Common myeloid progenitor, CD34-positive (primary cell): ENCODE measurements at regions not wholly inside any gene's neighbourhood (a gene's known extent, or its start where the extent isn't known, plus 50 kb on each side); places are given as distances from the start of the nearest gene placed in this dataset.
A peak's percentile ranks its signal among the peaks of the same experiment; 100 is the strongest.

Experiments
- CTCF ChIA-PET: fragments of 350-600 bp; sonication (Branson Sonifier 250); formaldehyde crosslinking; loops from one replicate; lab custom pipeline; 2021; ENCODE audit warnings: antibody characterized with exemption; lab: Charles Lee
- POLR2A ChIA-PET: fragments of 350-600 bp; sonication (Branson Sonifier 250); formaldehyde crosslinking; loops from one replicate; lab custom pipeline; 2021; ENCODE audit warnings: antibody characterized with exemption; lab: Charles Lee
- DNase-seq, 3 donors: peaks; one replicate each; pipeline versions ENCODE4 v3.0.0 to v3.0.0-alpha.2; 2013
- H3K27ac ChIP-seq, 2 experiments: 1 replicate in 1 of 2; 2 replicates in 1 of 2; pipeline ENCODE4 v1.7.0; 2013; ENCODE audit warnings: inconsistent platforms in 2 of 2, low read length in 2 of 2, mild to moderate bottlenecking in 2 of 2, low read depth in 1 of 2, moderate library complexity in 1 of 2; ENCODE audit not compliant: severe bottlenecking in 2 of 2, insufficient read depth in 1 of 2, poor library complexity in 1 of 2
- H3K27me3 ChIP-seq, 5 experiments: replicated peaks in 2 of 5; 1 replicate in 3 of 5; 2 replicates in 2 of 5; pipeline versions ENCODE4 v1.6.1 to v1.7.0; 2013; ENCODE audit warnings: low read length in 4 of 5, mild to moderate bottlenecking in 2 of 5, moderate library complexity in 2 of 5, inconsistent platforms in 1 of 5; ENCODE audit not compliant: insufficient read depth in 5 of 5, control insufficient read depth in 4 of 5
- H3K36me3 ChIP-seq, 4 experiments: 1 replicate in 2 of 4; 2 replicates in 2 of 4; pipeline versions ENCODE4 v1.6.1 to v1.7.0; 2013; ENCODE audit warnings: low read length in 3 of 4, control low read depth in 1 of 4, mild to moderate bottlenecking in 1 of 4; ENCODE audit not compliant: control insufficient read depth in 4 of 4, insufficient read depth in 4 of 4
- H3K4me1 ChIP-seq, 4 experiments: 1 replicate in 3 of 4; 2 replicates in 1 of 4; pipeline versions ENCODE4 v1.6.1 to v1.7.1; 2013; ENCODE audit warnings: low read length in 3 of 4, mild to moderate bottlenecking in 3 of 4, control low read depth in 1 of 4, inconsistent platforms in 1 of 4, moderate library complexity in 1 of 4; ENCODE audit not compliant: control insufficient read depth in 4 of 4, insufficient read depth in 4 of 4; ENCODE audit errors: control extremely low read depth in 1 of 4
- H3K4me3 ChIP-seq, 7 experiments: 1 replicate in 4 of 7; 2 replicates in 3 of 7; pipeline versions ENCODE4 v1.5.1 to v1.7.0; 2013; ENCODE audit warnings: mild to moderate bottlenecking in 7 of 7, low read length in 6 of 7, moderate library complexity in 6 of 7, inconsistent platforms in 2 of 7, low read depth in 2 of 7, control low read depth in 1 of 7; ENCODE audit not compliant: insufficient read depth in 4 of 7, control insufficient read depth in 1 of 7; ENCODE audit errors: extremely low read depth in 1 of 7
- H3K9me3 ChIP-seq, 5 experiments: 1 replicate in 4 of 5; 2 replicates in 1 of 5; pipeline versions ENCODE4 v1.6.1 to v1.7.1; 2013; ENCODE audit warnings: low read length in 4 of 5, mild to moderate bottlenecking in 2 of 5, inconsistent platforms in 1 of 5, low read depth in 1 of 5, moderate library complexity in 1 of 5; ENCODE audit not compliant: control insufficient read depth in 4 of 5, insufficient read depth in 2 of 5; ENCODE audit errors: control extremely low read depth in 1 of 5
- WGBS: methylation state at CpG from one replicate; pipeline ENCODE4 v1.1.5; 2013; ENCODE audit not compliant: insufficient coverage; 5-methylcytosine and 5-hydroxymethylcytosine counted together

- H3K27ac ChIP-seq = no peak overlapping the region
- CTCF ChIA-PET = interaction anchor here (1.0 kb wide), 1 partner anchor 14 kb away, joined by 3 read pairs; no protein-coding TSS in a partner anchor
- WGBS = 97% methylated on average over 3 of the region's 5 CpGs
Measured at GRCh38 chr4:110248831-110249253, 50.4 kb upstream of the ELOVL6 start.

More at GRCh38 chr4:110248831-110249253, 50.4 kb upstream of the ELOVL6 start:
- Histone ChIP-seq H3K27me3 (peaks cover 0 to 2% (median 0%) of the 10 kb centered on the region in 5 experiments), H3K9me3 (no peaks in the 10 kb centered on the region), H3K4me3 (no peak overlapping the region), H3K4me1 (no peaks in the 10 kb centered on the region), H3K36me3 (no peaks in the 10 kb centered on the region)
- POLR2A ChIA-PET = no interaction called here
- DNase-seq = peak; percentile 34 to 77 (median 50)
